Mucosa of descending colon (tissue), 3 donors: ENCODE measurements at regions not wholly inside any gene's neighbourhood (a gene's known extent, or its start where the extent isn't known, plus 50 kb on each side); places are given as distances from the start of the nearest gene placed in this dataset.

Source experiments
- ATAC-seq: fragments of 200-7000 bp; cut with Tn5 transposase; one replicate; pipeline ENCODE4 v1.9.1; 2020; ENCODE audit warnings: mild to moderate bottlenecking, moderate library complexity
- DNase-seq, 3 donors: peaks; one replicate each; pipeline ENCODE4 v3.0.0-alpha.2; 2020
- H3K36me3 ChIP-seq: fragments of 200-600 bp; one replicate; pipeline ENCODE4 v1.8.0; 2021; ENCODE audit warnings: low read depth, mild to moderate bottlenecking
- H3K4me1 ChIP-seq: fragments of 200-600 bp; one replicate; pipeline ENCODE4 v1.8.0; 2021; ENCODE audit warnings: low read depth, mild to moderate bottlenecking
- H3K4me3 ChIP-seq: fragments of 200-600 bp; one replicate; pipeline ENCODE4 v1.8.0; 2021; ENCODE audit warnings: mild to moderate bottlenecking
- H3K9me3 ChIP-seq: fragments of 200-600 bp; one replicate; pipeline ENCODE4 v1.8.0; 2021; ENCODE audit warnings: mild to moderate bottlenecking
- CTCF ChIP-seq: fragments of 200-600 bp; IDR thresholded peaks from one replicate; pipeline ENCODE4 v1.8.0; 2022; ENCODE audit warnings: antibody characterized with exemption, mild to moderate bottlenecking
- intact Hi-C, 2 donors: fragments of 100-400 bp; cut with DNase I in 1 of 2; cut with micrococcal nuclease in 1 of 2; formaldehyde crosslinking; loops; one replicate each; pipeline versions ENCODE4 v1.11.0 to v1.11.1; 2022; cut with DNase I, micrococcal nuclease
- donor health status: DM: no; HTN: no; CAD: no; lungs with moderate emphysema.
- donor health status: DM: no; HTN: no; CAD: no.
- donor health status: DM: no; HTN: yes; CAD: no.

- ATAC-seq (no peak), DNase-seq (no peak)
- no peak overlapping the region for H3K4me3 ChIP-seq
- H3K36me3 ChIP-seq, result no peaks in the 10 kb centered on the region
- no peaks in the 10 kb centered on the region for H3K4me1 ChIP-seq
- H3K9me3 ChIP-seq, result no peaks in the 10 kb centered on the region
- intact Hi-C loops, result no loop called here
- TF ChIP-seq CTCF, result no peak
Measured at GRCh38 chr12:87930033-87930432, 99.2 kb downstream of the C12orf50 start.

- no peak for DNase-seq
- H3K4me3 ChIP-seq, result no peak overlapping the region
- ATAC-seq, result no peak
- no peaks in the 10 kb centered on the region for H3K36me3 ChIP-seq
- H3K9me3 ChIP-seq, result no peaks in the 10 kb centered on the region
- intact Hi-C loops, result no loop called here
- H3K4me1 ChIP-seq, result no peaks in the 10 kb centered on the region
- TF ChIP-seq CTCF, result no peak
Measured at GRCh38 chr12:87929346-87929745, 99.9 kb downstream of the C12orf50 start.

- ATAC-seq (no peak), DNase-seq (no peak)
- no peak overlapping the region for H3K4me3 ChIP-seq
- no peaks in the 10 kb centered on the region for H3K9me3 ChIP-seq
- intact Hi-C loops, result no loop called here
- no peak for TF ChIP-seq CTCF
- H3K4me1 ChIP-seq, result no peaks in the 10 kb centered on the region
- no peaks in the 10 kb centered on the region for H3K36me3 ChIP-seq
Measured at GRCh38 chr12:87928031-87928430, 101.2 kb downstream of the C12orf50 start.

GRCh38 chr12:87925021-87925420, 104.2 kb downstream of the C12orf50 start:
- Histone ChIP-seq H3K9me3 (no peaks in the 10 kb centered on the region), H3K36me3 (no peaks in the 10 kb centered on the region), H3K4me1 (no peaks in the 10 kb centered on the region), H3K4me3 (no peak overlapping the region)
- ATAC-seq (no peak), DNase-seq (no peak)
- TF ChIP-seq CTCF, result no peak
- intact Hi-C loops, result no loop called here

GRCh38 chr12:87924149-87924548, 105.1 kb downstream of the C12orf50 start:
- no peak for TF ChIP-seq CTCF
- DNase-seq (no peak), ATAC-seq (no peak)
- no peak overlapping the region for H3K4me3 ChIP-seq
- no peaks in the 10 kb centered on the region for H3K36me3 ChIP-seq
- H3K9me3 ChIP-seq, result no peaks in the 10 kb centered on the region
- H3K4me1 ChIP-seq, result no peaks in the 10 kb centered on the region
- intact Hi-C loops, result no loop called here

GRCh38 chr12:87923361-87923760, 105.8 kb downstream of the C12orf50 start:
- Histone ChIP-seq H3K9me3 (no peaks in the 10 kb centered on the region), H3K4me1 (no peaks in the 10 kb centered on the region), H3K36me3 (no peaks in the 10 kb centered on the region), H3K4me3 (no peak overlapping the region)
- intact Hi-C loops, result no loop called here
- DNase-seq (no peak), ATAC-seq (no peak)
- TF ChIP-seq CTCF, result no peak
